Endothelial cell (in vitro differentiated cells): ENCODE measurements at regions not wholly inside any gene's neighbourhood (a gene's known extent, or its start where the extent isn't known, plus 50 kb on each side); places are given as distances from the start of the nearest gene placed in this dataset.

Source experiments
- DNase-seq: peaks from one replicate; pipeline ENCODE4 v3.0.0; 2021; ENCODE audit warnings: low spot score
- H3K27ac Mint-ChIP-seq: one replicate; pipeline ENCODE4 v1.8.0; 2021; ENCODE audit warnings: mixed read lengths, inconsistent platforms; ENCODE audit not compliant: unreplicated experiment
- H3K27me3 Mint-ChIP-seq: one replicate; pipeline ENCODE4 v1.8.0; 2021; ENCODE audit warnings: mild to moderate bottlenecking, moderate library complexity, mixed read lengths, inconsistent platforms; ENCODE audit not compliant: unreplicated experiment
- H3K36me3 Mint-ChIP-seq: one replicate; pipeline ENCODE4 v1.8.0; 2021; ENCODE audit warnings: mild to moderate bottlenecking, low read depth, mixed read lengths, inconsistent platforms; ENCODE audit not compliant: unreplicated experiment
- H3K4me1 Mint-ChIP-seq: one replicate; pipeline ENCODE4 v1.8.0; 2021; ENCODE audit warnings: mild to moderate bottlenecking, mixed read lengths, inconsistent platforms; ENCODE audit not compliant: unreplicated experiment
- H3K4me3 Mint-ChIP-seq: one replicate; pipeline ENCODE4 v1.8.0; 2021; ENCODE audit warnings: mild to moderate bottlenecking, mixed read lengths, inconsistent platforms; ENCODE audit not compliant: unreplicated experiment
- H3K9me3 Mint-ChIP-seq: one replicate; pipeline ENCODE4 v1.8.0; 2021; ENCODE audit warnings: mixed read lengths, inconsistent platforms; ENCODE audit not compliant: unreplicated experiment
- CTCF ChIP-seq: fragments of 200-600 bp; sonication (generic); IDR thresholded peaks from one replicate; pipeline ENCODE4 v1.5.0; 2021; ENCODE audit warnings: antibody characterized with exemption; ENCODE audit not compliant: unreplicated experiment

GRCh38 chr15:72972362-72972761 is 79.9 kb upstream of the NEO1 start:
- H3K9me3 Mint-ChIP-seq, result no peaks in the 10 kb centered on the region
- no peak overlapping the region for H3K4me3 Mint-ChIP-seq
- TF ChIP-seq CTCF, result no peak
- H3K27ac Mint-ChIP-seq, result no peak overlapping the region
- no peaks in the 10 kb centered on the region for H3K4me1 Mint-ChIP-seq
- no peaks in the 10 kb centered on the region for H3K36me3 Mint-ChIP-seq
- no peak for DNase-seq
- no peaks in the 10 kb centered on the region for H3K27me3 Mint-ChIP-seq

GRCh38 chr15:72971766-72972165 is 80.5 kb upstream of the NEO1 start:
- Mint-ChIP-seq H3K27me3 (no peaks in the 10 kb centered on the region), H3K4me1 (no peaks in the 10 kb centered on the region), H3K4me3 (no peak overlapping the region), H3K36me3 (no peaks in the 10 kb centered on the region), H3K27ac (no peak overlapping the region), H3K9me3 (no peaks in the 10 kb centered on the region)
- no peak for TF ChIP-seq CTCF
- no peak for DNase-seq

- Mint-ChIP-seq H3K36me3 (no peaks in the 10 kb centered on the region), H3K27me3 (no peaks in the 10 kb centered on the region), H3K27ac (no peak overlapping the region), H3K4me3 (no peak overlapping the region), H3K9me3 (no peaks in the 10 kb centered on the region), H3K4me1 (no peaks in the 10 kb centered on the region)
- no peak for DNase-seq
- no peak for TF ChIP-seq CTCF
Measured at GRCh38 chr15:72970933-72971760, 81.1 kb upstream of the NEO1 start.

GRCh38 chr15:72968531-72968922 is 83.7 kb upstream of the NEO1 start:
- no peak for DNase-seq
- TF ChIP-seq CTCF, result no peak
- Mint-ChIP-seq H3K9me3 (no peaks in the 10 kb centered on the region), H3K27ac (no peak overlapping the region), H3K36me3 (peaks cover 10% of the 10 kb centered on the region), H3K27me3 (peaks cover 4% of the 10 kb centered on the region), H3K4me3 (no peak overlapping the region), H3K4me1 (no peaks in the 10 kb centered on the region)

GRCh38 chr15:72967811-72968530 is 84.3 kb upstream of the NEO1 start:
- no peak for TF ChIP-seq CTCF
- DNase-seq, result no peak
- H3K4me1 Mint-ChIP-seq, result no peaks in the 10 kb centered on the region
- peaks cover 10% of the 10 kb centered on the region for H3K36me3 Mint-ChIP-seq
- peaks cover 4% of the 10 kb centered on the region for H3K27me3 Mint-ChIP-seq
- no peaks in the 10 kb centered on the region for H3K9me3 Mint-ChIP-seq
- H3K4me3 Mint-ChIP-seq, result no peak overlapping the region
- no peak overlapping the region for H3K27ac Mint-ChIP-seq
